ELR (cell line): ENCODE measurements at regions not wholly inside any gene's neighbourhood (a gene's known extent, or its start where the extent isn't known, plus 50 kb on each side); places are given as distances from the start of the nearest gene placed in this dataset.
"Not testable (repeated sequence)": the region's sequence is repeated elsewhere in the genome, so short reads cannot be mapped to it uniquely, and the experiment has no call there.

ENCODE experiments used
- DNase-seq: peaks from one replicate; pipeline ENCODE4 v3.0.0-alpha.2; 2015; ENCODE audit warnings: low read depth

DNA sequence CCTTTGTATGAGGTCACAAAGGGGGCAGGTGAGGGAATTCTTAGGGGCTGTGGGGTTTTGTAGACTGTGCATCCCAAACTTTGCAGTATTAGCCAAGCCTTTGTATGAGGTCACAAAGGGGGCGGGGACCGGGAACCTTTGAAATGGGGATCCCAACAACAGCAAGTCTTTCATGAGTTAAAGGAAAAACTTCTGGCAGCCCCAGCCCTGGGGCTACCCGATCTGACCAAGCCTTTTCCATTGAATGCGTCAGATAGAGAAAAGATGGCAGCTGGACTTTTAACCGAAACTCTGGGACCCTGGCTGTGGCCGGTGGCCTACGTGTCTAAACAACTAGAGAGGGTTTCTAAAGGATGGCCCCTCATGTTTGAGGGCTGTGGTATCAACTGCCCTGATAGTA is 79.0 kb upstream of the RUBCNL start:
- DNase-seq = not testable (repeated sequence)

DNA sequence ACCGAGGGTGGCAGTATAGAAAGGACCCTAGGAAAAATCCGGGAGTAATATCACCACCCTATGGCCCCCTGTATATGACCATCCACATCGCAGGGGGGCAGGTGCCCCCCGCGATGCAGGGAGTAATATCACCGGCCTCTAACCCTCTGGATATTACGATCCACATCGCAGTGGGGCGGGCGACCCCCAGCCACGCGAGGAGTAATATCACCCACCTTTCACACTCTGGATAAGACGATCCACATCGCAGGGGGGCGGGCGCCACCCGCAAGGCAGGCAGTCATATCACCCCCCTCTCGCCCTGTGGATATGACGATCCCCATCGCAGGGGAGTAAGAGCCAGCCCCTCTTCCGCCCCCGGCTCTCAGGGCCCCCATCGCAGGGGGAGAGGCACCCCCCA is 76.7 kb upstream of the RUBCNL start:
- no peak for DNase-seq

DNA sequence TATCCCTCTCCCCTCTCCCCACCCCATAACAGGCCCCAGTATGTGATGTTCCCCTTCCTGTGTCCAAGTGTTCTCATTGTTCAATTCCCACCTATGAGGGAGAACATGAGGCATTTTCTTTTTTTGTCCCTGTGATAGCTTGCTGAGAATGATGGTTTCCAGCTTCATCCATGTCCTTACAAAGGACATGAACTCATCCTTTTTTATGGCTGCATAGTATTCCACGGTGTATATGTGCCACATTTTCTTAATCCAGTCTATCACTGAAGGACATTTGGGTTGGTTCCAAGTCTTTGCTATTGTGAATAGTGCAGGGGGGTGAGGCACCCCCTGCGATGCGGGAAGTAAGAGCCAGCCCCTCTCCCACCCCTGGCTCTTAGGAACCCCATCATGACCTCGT is 73.2 kb upstream of the RUBCNL start:
- not testable (repeated sequence) for DNase-seq

DNA sequence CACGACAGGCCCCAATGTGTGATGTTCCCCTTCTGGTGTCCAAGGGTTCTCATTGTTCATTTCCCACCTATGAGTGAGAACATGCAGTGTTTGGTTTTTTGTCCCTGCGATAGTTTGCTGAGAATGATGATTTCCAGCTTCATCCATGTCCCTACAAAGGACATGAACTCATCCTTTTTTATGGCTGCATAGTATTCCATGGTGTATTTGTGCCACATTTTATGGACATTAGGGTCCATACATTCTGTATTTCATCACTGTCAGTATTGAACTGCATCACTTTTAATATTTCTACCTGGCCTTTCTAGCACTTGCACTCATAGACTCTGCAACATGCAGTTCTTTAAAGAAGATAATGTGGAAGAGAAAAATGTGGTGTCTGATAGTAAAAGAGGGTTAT is 70.2 kb upstream of the RUBCNL start:
- not testable (repeated sequence) for DNase-seq

DNA sequence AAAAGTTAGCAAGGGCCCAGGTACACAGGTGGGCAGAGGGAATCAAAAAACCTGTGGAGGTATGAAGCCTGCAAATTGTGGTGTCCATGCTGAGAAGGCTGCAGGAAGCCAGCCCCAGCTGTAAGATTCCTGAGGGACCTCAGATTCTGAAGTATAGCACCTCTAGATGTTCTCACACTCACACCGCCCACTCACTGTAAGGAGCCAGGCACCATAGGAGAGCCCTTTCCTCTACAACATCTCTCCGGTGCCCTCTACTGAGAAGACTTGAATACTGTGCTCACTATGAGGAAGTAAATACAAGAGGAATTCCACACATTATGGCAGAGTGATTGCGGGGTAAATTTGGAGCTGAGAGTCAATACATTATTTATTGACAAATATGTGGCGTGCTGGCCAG is 68.9 kb upstream of the RUBCNL start:
- DNase-seq = peak; percentile 52

DNA sequence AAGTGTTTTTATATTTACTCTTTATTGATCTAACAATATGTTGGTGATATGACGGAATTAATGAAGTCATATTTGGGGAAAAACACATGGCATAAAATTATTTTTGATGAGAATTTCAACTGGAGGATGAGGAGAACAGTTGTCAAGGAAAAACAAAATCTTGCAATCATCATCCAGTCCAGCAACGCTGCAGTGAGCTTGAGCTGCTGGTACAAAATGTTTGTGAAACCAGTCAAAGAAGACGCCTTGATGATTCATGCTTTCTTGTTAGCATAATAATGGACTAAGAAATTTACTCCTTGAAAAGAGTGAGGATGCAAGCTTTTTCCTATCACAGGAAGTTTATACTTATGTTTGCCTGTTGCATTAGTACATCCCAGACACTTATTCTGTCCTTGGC is 64.1 kb upstream of the RUBCNL start:
- not testable (repeated sequence) for DNase-seq

DNA sequence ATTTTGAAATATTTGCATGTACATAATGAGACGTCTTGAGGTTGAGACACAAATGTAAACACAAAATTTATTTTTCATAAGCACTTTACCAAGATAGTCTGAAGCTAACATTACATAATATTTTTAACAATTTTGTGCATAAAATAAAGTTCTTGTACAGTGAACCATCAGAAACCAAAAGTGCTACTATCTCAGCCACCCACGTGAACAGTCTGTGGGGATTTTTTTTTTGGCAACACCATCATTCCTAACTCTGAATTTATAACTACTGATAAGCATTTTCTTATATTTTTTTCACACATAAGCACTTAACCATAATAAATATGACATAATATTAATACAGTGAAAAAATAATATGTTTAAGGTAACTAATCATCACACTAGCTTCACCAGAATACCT is 62.9 kb upstream of the RUBCNL start:
- not testable (repeated sequence) for DNase-seq

DNA sequence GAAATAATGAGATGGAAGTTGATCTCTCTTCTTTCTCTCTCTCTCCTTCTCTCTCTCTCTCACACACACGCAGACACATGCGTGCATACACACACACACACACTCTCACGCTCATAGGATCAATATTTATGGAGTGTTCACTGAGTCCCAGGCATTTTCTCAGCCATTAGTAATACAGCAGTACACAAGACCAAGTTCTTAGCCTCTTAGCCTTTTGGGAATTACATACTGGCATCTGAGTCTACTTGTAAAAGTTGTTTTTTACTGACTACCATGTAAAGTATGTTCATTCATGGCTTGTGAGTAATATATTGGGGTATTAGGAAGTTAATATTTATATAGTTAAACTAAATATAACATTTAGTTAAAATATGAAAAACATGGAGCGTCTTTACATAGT is 61.1 kb upstream of the RUBCNL start:
- not testable (repeated sequence) for DNase-seq

DNA sequence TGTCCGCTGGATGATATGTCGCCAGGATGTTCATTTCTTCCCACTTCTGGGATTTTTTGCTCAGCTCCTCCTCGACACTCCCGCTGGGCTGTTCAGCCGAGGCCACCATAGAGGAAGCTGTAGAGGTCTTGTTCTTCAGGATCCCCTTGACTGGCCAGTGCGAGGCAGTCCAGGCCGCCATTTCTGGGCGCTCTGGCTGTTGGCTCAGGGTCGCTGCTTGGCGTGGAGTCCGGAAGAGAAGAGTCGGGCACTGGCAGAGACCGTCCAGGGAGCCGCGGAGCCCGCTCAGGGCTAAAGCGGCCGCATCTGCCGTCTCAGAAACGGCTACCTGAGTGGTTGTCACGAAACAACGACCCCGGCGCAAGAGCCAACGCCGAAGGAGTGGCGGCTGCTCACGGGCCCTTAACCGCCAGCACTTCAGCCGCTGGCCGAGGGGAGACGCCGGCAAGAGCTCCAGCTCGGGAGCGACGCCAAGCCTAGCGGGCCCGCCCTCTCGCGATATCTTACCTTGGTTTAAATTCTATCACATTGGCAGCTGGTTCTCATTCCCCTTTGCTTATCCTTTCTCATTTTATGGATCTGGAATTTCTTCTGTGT is 50.9 kb upstream of the RUBCNL start:
- not testable (repeated sequence) for DNase-seq
